Heart right ventricle (tissue), 16 donors: ENCODE measurements at regions not wholly inside any gene's neighbourhood (a gene's known extent, or its start where the extent isn't known, plus 50 kb on each side); places are given as distances from the start of the nearest gene placed in this dataset.

Experiments
- ATAC-seq, 8 donors: fragments of 200-7000 bp; cut with Tn5 transposase; one replicate each; pipeline ENCODE4 v1.9.1; 2020; ENCODE audit warnings: mild to moderate bottlenecking in 8 of 8, moderate library complexity in 8 of 8, moderate number of reproducible peaks in 1 of 8
- DNase-seq, 2 donors: peaks; one replicate each; pipeline ENCODE4 v3.0.0-alpha.2; 2020
- H3K27ac ChIP-seq, 10 donors: fragments of 200-600 bp; sonication (generic) in 2 of 10; one replicate each; pipeline versions ENCODE4 v1.5.0 to v1.8.0; 2020 to 2022; ENCODE audit warnings: mild to moderate bottlenecking in 3 of 10
- H3K27me3 ChIP-seq, 7 donors: fragments of 200-600 bp; one replicate each; pipeline ENCODE4 v1.8.0; 2021 to 2022; ENCODE audit warnings: mild to moderate bottlenecking in 2 of 7
- H3K36me3 ChIP-seq, 9 donors: fragments of 200-600 bp; sonication (generic) in 1 of 9; one replicate each; pipeline versions ENCODE4 v1.5.0 to v1.8.0; 2020 to 2022; ENCODE audit warnings: mild to moderate bottlenecking in 2 of 9
- H3K4me1 ChIP-seq, 9 donors: fragments of 200-600 bp; sonication (generic) in 1 of 9; one replicate each; pipeline versions ENCODE4 v1.5.0 to v1.8.0; 2020 to 2022; ENCODE audit warnings: mild to moderate bottlenecking in 4 of 9
- H3K4me3 ChIP-seq, 10 donors: fragments of 200-600 bp; sonication (generic) in 2 of 10; one replicate each; pipeline versions ENCODE4 v1.5.0 to v1.8.0; 2020 to 2022; ENCODE audit warnings: mild to moderate bottlenecking in 7 of 10, moderate library complexity in 2 of 10
- H3K9me3 ChIP-seq, 11 donors: fragments of 200-600 bp in 10 of 11; sonication (generic) in 2 of 11; one replicate each; pipeline versions ENCODE4 v1.5.0 to v1.8.0; 2013 to 2022; ENCODE audit warnings: mild to moderate bottlenecking in 2 of 11, control low read depth in 1 of 11, moderate library complexity in 1 of 11
- whole genome bisulfite sequencing, 2 donors: extraction: QIAGEN DNeasy Blood & Tissue Kit; methylation state at CpG; one replicate each; pipeline ENCODE4 v1.1.7; 2013; ENCODE audit warnings: inconsistent platforms in 1 of 2; 5-methylcytosine and 5-hydroxymethylcytosine counted together
- intact Hi-C, 10 donors: fragments of 100-400 bp; cut with DNase I; formaldehyde crosslinking; loops; one replicate each; pipeline versions ENCODE4 v1.11.1 to v1.14.2; 2022
- TF ChIP-seq, protein P1 (sequence below), 9 donors: fragments of 200-600 bp; sonication (generic) in 2 of 9; IDR thresholded peaks; one replicate each; pipeline versions ENCODE4 v1.5.0 to v1.8.0; 2021 to 2022; ENCODE audit warnings: antibody characterized with exemption in 9 of 9, mild to moderate bottlenecking in 5 of 9, moderate library complexity in 1 of 9
- donor health status: Arrhythmogenic right ventricular cardiomyopathy.
- donor health status: ischemic (EF 13 %, LVEDD 7.1; RV severe dilation, severe dysfunction).
- donor health status: healthy with polysubstance abuse.
- donor health status: DM: no; HTN: yes; CAD: no.
- donor health status: DM: no; HTN: no; CAD: no.
- donor health status: ischemic (EF 25% LVEDD 6.9; RV normal size, moderate dysfunction).
- donor health status: ischemic (EF 25% LVEDD 5.7; RV mildly dilated, moderate dysfunction).
- donor health status: healthy.
- donor health status: DM: yes; HTN: yes; CAD: no.
- donor health status: Ischemic cardiomyopathy.
- donor health status: ischemic (EF 35%, LVEDD 5.7; RV mildly dilated, moderate dysfunction).
- donor health status: nonischemic (EF 11% LVEDD 7.7; RV severe dilation, severe dysfunction).
- donor health status: DM: yes; HTN: yes; CAD: no.
- donor health status: PGD.
- donor health status: ischemic (EF 29% LVEDD 5.4; RV normal size, mild dysfunction).
- donor health status: nonischemic (EF 23%, LVEDD 6.1; RV moderate dilation, normal function).

DNA sequence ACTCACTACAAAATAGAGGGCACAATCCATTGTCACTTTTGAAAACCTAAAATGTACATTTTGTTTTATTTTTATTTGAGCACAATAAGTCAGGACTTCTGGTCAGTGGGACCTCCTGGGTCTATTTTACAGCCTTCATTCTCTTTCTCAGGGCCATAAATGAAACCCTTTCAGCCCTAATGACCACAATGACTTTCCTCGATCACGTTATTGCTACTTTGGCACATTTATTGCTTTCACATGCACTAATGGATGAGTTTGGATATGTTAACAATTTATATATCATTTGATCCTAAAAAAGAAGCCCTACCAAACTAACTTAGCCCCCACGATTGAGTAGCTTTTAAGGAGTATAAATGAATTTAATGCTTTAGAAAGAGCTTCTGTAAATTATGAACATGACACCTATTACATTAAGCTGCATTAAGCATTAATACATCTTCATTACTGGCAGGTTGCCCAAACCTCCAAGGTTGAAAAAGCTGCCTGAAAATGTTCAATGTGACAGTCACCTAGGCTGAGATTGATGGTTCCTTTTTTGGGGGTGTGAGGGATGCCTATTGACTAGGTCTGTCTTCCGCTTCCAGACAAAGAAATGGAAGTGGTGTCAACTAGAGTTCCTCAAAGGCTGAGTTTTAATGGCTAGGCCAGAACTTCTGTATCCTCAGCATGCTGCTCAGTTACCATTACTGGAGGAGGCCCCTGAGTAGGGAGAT, 296.4 kb downstream of the GPAT3 start:
- H3K27ac ChIP-seq: no peak overlapping the region
- no peaks in the 10 kb centered on the region for H3K27me3 ChIP-seq
- intact Hi-C loops: no loop called here
- H3K36me3 ChIP-seq: no peaks in the 10 kb centered on the region
- 89 to 96% methylated on average over 4 of the region's 4 CpGs for WGBS, 2 donors
- H3K4me1 ChIP-seq: peaks cover 0 to 17% (median 10%) of the 10 kb centered on the region in 9 donors
- no peak for DNase-seq
- TF ChIP-seq, protein P1, sequence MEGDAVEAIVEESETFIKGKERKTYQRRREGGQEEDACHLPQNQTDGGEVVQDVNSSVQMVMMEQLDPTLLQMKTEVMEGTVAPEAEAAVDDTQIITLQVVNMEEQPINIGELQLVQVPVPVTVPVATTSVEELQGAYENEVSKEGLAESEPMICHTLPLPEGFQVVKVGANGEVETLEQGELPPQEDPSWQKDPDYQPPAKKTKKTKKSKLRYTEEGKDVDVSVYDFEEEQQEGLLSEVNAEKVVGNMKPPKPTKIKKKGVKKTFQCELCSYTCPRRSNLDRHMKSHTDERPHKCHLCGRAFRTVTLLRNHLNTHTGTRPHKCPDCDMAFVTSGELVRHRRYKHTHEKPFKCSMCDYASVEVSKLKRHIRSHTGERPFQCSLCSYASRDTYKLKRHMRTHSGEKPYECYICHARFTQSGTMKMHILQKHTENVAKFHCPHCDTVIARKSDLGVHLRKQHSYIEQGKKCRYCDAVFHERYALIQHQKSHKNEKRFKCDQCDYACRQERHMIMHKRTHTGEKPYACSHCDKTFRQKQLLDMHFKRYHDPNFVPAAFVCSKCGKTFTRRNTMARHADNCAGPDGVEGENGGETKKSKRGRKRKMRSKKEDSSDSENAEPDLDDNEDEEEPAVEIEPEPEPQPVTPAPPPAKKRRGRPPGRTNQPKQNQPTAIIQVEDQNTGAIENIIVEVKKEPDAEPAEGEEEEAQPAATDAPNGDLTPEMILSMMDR (IDR thresholded peaks at IDR 0.05): no peak
- H3K9me3 ChIP-seq: no peaks in the 10 kb centered on the region
- H3K4me3 ChIP-seq: no peak overlapping the region
- no peak for ATAC-seq

DNA sequence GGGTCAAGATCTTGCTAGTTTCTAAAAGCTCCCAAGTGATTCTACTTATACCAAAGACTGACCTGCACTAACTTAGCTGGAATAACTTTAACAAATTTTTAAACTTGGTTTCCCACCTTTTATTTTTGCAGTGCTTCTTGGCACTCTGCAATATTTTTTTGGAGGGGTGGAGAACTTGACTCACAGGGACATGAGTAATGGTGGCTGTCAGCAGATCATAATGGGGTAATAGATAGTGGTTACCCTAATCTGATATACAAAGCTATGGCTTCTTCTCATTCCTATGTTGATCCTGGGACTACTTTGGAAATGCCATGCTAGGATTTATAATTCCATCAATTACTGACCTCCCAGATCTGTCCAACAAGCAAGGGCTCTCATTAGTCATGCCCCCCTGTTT, 295.7 kb downstream of the GPAT3 start:
- intact Hi-C loops: no loop called here
- Histone ChIP-seq H3K4me1 (peaks cover 0 to 17% (median 10%) of the 10 kb centered on the region in 9 donors), H3K4me3 (no peak overlapping the region), H3K36me3 (no peaks in the 10 kb centered on the region), H3K27ac (no peak overlapping the region), H3K9me3 (no peaks in the 10 kb centered on the region), H3K27me3 (no peaks in the 10 kb centered on the region)
- DNase-seq (no peak), ATAC-seq (no peak)
- TF ChIP-seq, protein P1 (IDR thresholded peaks at IDR 0.05): no peak

DNA sequence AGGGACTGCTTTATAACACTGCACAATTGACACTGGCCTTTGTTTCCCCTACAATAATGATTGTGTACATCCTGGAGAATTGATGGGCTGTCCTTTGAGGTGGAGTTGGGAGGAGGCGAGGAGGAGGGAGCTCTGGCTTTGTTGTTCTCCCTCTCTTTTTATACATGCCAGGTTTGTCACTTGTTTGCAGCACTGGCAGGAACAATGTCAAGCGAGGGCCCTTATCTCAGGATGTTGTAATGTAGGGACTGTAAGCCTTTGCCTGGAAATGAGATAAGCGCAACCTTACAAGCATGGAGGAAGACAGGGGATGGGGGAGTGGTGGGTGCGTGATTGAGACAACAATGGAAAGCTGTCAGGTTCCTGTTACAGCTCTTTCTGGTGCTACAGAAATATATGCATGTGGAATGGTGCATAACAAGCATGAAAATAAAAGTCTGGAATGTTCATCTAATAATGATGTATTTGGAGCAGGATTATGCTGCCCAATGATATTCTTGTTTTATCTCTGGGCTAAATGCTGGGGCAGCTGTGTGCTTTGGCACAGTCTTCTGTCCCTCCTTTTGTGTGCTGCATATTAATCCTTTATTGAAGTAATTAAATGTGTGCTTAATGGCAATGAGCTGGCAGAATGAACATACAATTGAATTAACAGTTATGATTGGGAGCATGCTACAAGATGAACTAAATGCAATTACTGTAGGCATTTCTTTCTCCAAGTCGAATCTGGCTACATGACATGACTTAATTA, 294.4 kb downstream of the GPAT3 start:
- Histone ChIP-seq H3K36me3 (no peaks in the 10 kb centered on the region), H3K27ac (peak overlapping the region in 2 of 10 donors; percentile 36 to 41), H3K4me3 (no peak overlapping the region), H3K4me1 (peaks cover 0 to 17% (median 10%) of the 10 kb centered on the region in 9 donors), H3K27me3 (no peaks in the 10 kb centered on the region), H3K9me3 (peaks cover 0 to 6% (median 0%) of the 10 kb centered on the region in 11 donors)
- ATAC-seq (peak; percentile 42 to 100 (median 70)), DNase-seq (peak in 1 of 2 donors; percentile 6)
- intact Hi-C loops: no loop called here
- TF ChIP-seq, protein P1 (IDR thresholded peaks at IDR 0.05): no peak
- 26% methylated on average over 5 of the region's 5 CpGs for WGBS, 2 donors

DNA sequence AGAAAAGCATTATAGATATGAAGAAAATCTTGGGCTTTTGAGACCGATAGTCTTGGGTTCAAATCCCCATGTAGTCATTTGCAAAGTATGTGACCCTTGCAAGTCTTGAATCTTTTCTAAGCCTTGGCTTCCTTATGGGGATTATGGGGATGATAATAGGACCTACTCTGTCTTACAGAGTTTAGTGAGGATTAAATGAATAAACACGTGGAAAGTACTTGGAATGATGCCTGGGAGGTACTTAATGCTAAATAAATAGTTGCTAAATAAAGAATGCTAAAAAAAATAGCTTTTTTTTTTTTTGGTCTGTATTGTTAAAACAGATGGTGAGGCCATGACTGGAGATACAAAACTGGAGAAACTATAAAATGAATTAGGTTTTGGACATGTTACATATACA, 292.7 kb downstream of the GPAT3 start:
- Histone ChIP-seq H3K4me1 (peaks cover 0 to 17% (median 10%) of the 10 kb centered on the region in 9 donors), H3K4me3 (no peak overlapping the region), H3K9me3 (peaks cover 0 to 12% (median 0%) of the 10 kb centered on the region in 11 donors), H3K27ac (no peak overlapping the region), H3K36me3 (no peaks in the 10 kb centered on the region), H3K27me3 (no peaks in the 10 kb centered on the region)
- ATAC-seq (no peak), DNase-seq (no peak)
- intact Hi-C loops: no loop called here
- TF ChIP-seq, protein P1 (IDR thresholded peaks at IDR 0.05): no peak
- 38 to 47% methylated on average over 2 of the region's 2 CpGs for WGBS, 2 donors
